ENCODE measurements at regions not wholly inside any gene's neighbourhood (a gene's known extent, or its start where the extent isn't known, plus 50 kb on each side); places are given as distances from the start of the nearest gene placed in this dataset.

DNA sequence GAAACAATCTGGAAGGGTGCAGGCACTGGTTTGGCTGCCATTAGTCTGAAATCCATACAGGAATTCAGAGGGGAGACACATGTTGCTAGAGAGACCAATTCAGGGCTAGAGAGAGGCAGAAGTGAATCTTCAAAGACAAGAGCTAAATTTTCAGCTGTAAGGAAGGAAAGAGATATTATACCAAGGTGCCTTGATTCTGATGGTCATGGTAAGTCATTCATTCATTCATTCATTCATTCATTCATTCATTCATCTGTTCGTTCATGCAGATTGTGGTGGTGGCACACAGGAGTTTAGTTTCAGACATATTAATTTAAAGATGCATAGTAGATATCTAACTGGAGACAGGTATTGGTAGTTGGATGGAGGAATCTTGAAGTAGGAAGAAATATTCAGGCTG is 1493.5 kb upstream of the TMEM132C start:
- no peak overlapping the region for H3K56ac ChIP-seq (ENCODE audit: insufficient read length, low read depth, low read length)
- H3K14ac ChIP-seq (ENCODE audit: insufficient read depth, low read length): no peak overlapping the region
- no peak overlapping the region for H2BK12ac ChIP-seq (ENCODE audit: insufficient read length, low read depth, low read length)
- H3K27me3 ChIP-seq (ENCODE audit: insufficient read depth, low read length): no peaks in the 10 kb centered on the region
- no peak overlapping the region for H4K8ac ChIP-seq (replicated peaks; ENCODE audit: insufficient read length, low read depth, low read length)
- H2AFZ ChIP-seq (ENCODE audit: low read length): no peak overlapping the region
- H3K27ac ChIP-seq (ENCODE audit: insufficient read length, low read depth, low read length): no peak overlapping the region
- no CpG with 5 or more reads among the region's 1 CpG for WGBS (ENCODE audit: extremely low coverage, insufficient read length, low lambda C conversion rate)
- no peaks in the 10 kb centered on the region for H3K23me2 ChIP-seq (ENCODE audit: insufficient read length, low read depth, low read length, poor library complexity, severe bottlenecking)
- no peaks in the 10 kb centered on the region for H3K4me1 ChIP-seq (ENCODE audit: insufficient read depth, low read length)
- H3K4me3 Mint-ChIP-seq: no peak overlapping the region
- H3K4me2 ChIP-seq (ENCODE audit: insufficient read depth, insufficient read length, low read length): no peak overlapping the region
- H3K27me3 Mint-ChIP-seq (ENCODE audit: low read depth): no peaks in the 10 kb centered on the region
- H3T11ph ChIP-seq (ENCODE audit: low read length): no peak overlapping the region
- no peak overlapping the region for H2BK5ac ChIP-seq (ENCODE audit: insufficient read length, low read length)
- H4K20me1 ChIP-seq (ENCODE audit: control insufficient read depth, insufficient read depth, insufficient read length): no peaks in the 10 kb centered on the region
- no peak overlapping the region for H3K9ac ChIP-seq (ENCODE audit: extremely low read depth, insufficient read length, low read length)
- H3K79me1 ChIP-seq (ENCODE audit: insufficient read depth, low read depth, low read length, poor library complexity, severe bottlenecking): no peaks in the 10 kb centered on the region
- H2BK120ac ChIP-seq (ENCODE audit: low read depth, low read length, poor library complexity, severe bottlenecking): no peak overlapping the region
- TF ChIP-seq, protein P1, sequence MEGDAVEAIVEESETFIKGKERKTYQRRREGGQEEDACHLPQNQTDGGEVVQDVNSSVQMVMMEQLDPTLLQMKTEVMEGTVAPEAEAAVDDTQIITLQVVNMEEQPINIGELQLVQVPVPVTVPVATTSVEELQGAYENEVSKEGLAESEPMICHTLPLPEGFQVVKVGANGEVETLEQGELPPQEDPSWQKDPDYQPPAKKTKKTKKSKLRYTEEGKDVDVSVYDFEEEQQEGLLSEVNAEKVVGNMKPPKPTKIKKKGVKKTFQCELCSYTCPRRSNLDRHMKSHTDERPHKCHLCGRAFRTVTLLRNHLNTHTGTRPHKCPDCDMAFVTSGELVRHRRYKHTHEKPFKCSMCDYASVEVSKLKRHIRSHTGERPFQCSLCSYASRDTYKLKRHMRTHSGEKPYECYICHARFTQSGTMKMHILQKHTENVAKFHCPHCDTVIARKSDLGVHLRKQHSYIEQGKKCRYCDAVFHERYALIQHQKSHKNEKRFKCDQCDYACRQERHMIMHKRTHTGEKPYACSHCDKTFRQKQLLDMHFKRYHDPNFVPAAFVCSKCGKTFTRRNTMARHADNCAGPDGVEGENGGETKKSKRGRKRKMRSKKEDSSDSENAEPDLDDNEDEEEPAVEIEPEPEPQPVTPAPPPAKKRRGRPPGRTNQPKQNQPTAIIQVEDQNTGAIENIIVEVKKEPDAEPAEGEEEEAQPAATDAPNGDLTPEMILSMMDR (conservative IDR thresholded peaks at IDR 0.05): no peak
- H3K4me1 Mint-ChIP-seq: no peaks in the 10 kb centered on the region
- H3K9me3 Mint-ChIP-seq: peaks cover 8 to 11% of the 10 kb centered on the region in 2 experiments
- no peak overlapping the region for H3K27ac Mint-ChIP-seq
- no peaks in the 10 kb centered on the region for H3K9me3 ChIP-seq (ENCODE audit: control insufficient read depth, low read depth, low read length)
- H4K5ac ChIP-seq (ENCODE audit: insufficient read length, low read depth, low read length): no peak overlapping the region
- no peak overlapping the region for H2BK15ac ChIP-seq (ENCODE audit: low read depth, low read length)
- H3K23ac ChIP-seq (ENCODE audit: insufficient read length, low read depth, low read length): no peak overlapping the region
- DNase-seq: no peak
- H2BK20ac ChIP-seq (ENCODE audit: low read depth, low read length, poor library complexity, severe bottlenecking): no peak overlapping the region
- H3K18ac ChIP-seq (ENCODE audit: insufficient read length, low read depth, low read length): no peak overlapping the region
- H3K4ac ChIP-seq (ENCODE audit: low read depth, low read length): no peak overlapping the region
- H3K79me2 ChIP-seq (ENCODE audit: insufficient read depth, low read length): no peaks in the 10 kb centered on the region
- no peak overlapping the region for H2AK5ac ChIP-seq (ENCODE audit: insufficient read length, low read length)
- H3K36me3 Mint-ChIP-seq (ENCODE audit: insufficient read depth in 1 of 3, low read depth in 3 of 3): peaks cover 0 to 9% (median 2%) of the 10 kb centered on the region in 3 experiments; a peak in 3 of 7 replicates
- no peak overlapping the region for H4K91ac ChIP-seq (ENCODE audit: insufficient read length, low read depth, low read length)

All from H9 (cell line).